GM03348 (cell line): ENCODE measurements at regions not wholly inside any gene's neighbourhood (a gene's known extent, or its start where the extent isn't known, plus 50 kb on each side); places are given as distances from the start of the nearest gene placed in this dataset.

Source experiments
- DNase-seq: peaks from one replicate; pipeline ENCODE4 v3.0.0; 2012; ENCODE audit warnings: low spot score

DNA sequence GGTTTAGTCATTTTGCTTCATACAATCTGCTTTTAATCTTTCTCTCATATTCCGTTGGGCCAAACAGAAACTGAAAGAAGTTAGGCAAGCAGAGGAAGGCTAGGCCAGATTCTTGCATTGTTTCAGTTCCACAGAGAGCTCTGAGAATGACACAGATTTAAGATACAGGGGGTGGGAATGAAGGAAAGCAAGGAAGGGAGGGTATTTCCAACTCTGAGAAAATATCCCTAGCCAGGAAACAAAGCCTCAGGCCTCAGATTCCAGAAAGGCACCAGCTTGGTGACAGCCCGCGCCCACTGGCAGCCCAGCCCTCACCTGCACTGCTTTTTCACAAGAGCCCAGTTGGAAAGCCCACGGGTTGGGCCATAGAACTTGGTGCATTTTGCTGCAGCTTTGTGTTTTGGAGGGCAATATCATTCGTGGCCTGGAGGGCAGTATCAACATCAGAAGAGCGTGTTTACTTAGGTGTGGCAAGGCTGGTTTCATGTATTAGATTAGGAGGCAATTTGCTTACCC lies 63.5 kb downstream of the ENC1 start:
- DNase-seq: peak; percentile 71

- peak; percentile 75 for DNase-seq
Measured at GRCh38 chr5:74575741-74576538, 64.6 kb downstream of the ENC1 start.

DNA sequence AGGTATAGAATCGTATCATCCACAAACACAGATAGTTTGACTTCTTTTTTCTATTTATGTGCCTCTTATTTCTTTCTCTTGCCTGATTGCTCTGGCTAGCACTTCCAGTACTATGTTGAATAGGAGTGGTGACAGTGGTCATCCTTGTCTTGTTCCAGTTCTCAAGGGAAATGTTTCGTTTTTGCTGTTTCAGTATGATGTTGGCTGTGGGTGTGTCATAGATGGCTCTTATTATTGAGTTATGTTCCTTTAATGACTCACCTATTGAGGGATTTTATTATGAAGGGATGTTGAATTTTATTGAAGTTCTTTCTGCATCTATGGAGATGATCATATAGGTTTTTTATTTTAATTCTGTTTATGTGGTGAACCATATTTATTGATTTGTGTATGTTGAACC lies 70.3 kb downstream of the ENC1 start:
- no peak for DNase-seq

DNA sequence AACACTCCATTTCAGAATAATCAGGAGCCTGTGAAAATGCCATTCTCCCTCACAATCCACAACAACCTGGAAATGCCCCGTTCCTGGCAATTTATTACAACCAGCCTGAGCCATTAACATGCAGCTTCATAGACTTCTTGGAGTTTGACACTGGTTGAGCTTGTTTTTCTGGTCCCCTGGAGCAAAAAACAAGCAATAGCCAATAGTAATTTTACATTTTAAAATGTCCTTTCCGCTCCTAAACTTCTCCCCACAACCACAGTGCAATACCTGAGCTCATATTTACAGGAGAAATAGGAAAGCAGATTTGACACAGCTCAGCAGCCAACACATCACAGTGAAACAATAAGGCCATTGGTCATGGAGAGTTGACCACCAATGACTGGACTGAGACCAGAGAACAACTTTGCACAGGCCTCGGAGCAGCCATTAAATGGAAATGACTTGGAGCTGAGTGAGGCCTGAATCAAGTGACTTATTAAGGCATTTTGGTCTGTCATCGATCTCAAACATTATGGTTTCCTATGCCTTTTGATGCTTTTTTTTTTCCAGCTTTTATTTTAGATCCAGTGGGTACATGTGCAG lies 73.0 kb downstream of the ENC1 start:
- no peak for DNase-seq

DNA sequence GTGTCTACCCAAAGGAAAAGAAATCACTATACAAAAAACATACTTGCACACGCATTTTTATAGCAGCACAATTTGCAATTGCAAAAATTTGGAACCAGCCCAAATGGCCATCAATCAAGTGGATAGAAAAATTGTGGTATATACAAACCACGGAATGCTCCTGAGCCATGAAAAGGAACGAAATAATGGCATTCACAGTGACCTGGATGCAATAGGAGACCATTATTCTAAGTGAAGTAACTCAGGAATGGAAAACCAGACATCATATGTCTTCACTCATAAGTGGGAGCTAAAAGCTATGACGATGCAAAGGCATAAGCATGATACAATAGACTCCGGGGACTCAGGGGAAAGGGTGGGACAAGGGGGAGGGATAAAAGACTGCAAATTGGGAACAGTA lies 78.4 kb downstream of the ENC1 start:
- DNase-seq: no peak

GRCh38 chr5:74560245-74560644 lies 80.3 kb downstream of the ENC1 start:
- no peak for DNase-seq

DNA sequence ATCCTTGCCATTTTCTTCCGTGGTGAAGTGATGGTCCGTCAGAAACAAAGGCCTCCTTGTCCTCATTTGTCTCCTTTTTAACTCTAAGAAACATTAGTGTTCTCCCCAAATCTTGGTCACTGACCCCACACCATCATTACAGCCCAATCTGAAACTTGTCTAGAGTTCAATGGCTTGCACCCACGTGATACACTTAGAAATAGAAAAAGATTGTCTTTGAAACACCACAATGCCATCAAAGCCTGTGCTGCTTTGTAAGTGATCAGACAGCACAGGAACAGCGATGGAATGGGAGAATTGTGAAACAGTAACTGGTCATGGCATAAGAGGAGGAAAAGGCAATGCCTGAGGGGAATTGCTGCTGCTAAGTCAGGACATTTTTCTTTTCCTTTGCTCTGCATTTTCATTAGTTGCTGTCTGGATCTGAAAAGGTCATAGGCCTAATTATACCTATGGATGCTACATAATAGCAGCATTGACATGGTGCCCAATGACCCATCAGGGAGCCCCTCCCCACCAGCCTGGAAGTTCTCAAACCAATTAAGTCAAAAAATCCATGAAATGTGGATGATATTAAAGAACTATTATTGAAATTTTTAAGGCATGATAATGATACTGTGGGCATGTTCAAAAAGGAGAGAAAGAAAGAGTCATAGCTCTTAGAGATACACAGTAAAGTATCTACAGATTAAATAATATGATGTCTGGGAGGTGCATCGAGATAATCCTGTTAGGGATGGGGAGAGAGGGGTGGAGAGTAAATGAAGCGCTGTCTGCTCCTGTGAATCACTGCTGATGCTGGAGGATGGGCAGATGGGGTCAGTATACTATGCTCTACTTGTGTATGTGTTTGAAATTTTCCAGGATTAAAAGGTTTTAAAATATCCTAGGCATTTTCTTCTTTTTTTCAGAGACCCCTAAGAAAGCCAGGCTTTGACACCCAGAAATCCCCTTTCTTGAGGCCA lies 83.6 kb downstream of the ENC1 start:
- peak; percentile 38 for DNase-seq

DNA sequence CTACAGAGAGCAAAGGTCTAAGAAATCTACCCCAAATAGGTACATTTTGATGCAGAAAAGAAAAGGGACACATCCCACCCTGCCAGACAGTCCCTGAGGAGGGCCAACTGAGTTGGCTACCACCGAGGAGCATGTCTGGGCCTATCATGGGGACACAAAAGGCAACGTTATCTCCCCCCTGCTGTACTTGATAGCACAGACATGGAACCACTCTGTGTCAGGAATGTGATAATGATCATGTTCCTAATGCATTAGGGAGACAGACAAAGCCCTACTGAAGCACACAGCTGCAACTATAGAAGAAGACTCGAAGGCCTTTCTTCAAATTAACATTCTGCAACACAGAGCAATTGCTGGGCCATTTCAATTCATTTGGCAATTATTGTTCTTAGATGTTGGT lies 84.5 kb downstream of the ENC1 start:
- no peak for DNase-seq

DNA sequence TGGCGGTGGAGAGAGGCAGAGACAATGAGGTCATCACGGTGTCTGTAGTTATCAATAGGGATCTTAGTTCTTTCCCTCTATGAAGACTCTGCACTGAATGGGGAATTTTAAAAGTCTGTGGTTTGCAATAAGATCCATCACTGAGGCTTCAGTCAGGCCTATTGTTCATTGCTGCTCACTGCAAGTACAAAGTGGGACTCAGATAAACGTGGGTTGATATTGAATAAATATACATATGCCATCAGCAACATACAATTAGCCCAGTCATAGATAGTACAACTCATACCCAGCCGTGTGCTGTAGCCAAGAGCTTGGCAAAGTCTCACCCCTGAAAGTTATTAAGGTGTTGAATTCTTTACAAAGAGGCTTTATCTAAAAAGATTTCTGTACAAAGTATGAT lies 88.4 kb downstream of the ENC1 start:
- DNase-seq: no peak

- no peak for DNase-seq
Measured at GRCh38 chr5:74550927-74551326, 89.6 kb downstream of the ENC1 start.

GRCh38 chr5:74549384-74549783 lies 91.1 kb downstream of the ENC1 start:
- DNase-seq: no peak

GRCh38 chr5:74546796-74547195 lies 93.7 kb downstream of the ENC1 start:
- DNase-seq: peak; percentile 37

DNA sequence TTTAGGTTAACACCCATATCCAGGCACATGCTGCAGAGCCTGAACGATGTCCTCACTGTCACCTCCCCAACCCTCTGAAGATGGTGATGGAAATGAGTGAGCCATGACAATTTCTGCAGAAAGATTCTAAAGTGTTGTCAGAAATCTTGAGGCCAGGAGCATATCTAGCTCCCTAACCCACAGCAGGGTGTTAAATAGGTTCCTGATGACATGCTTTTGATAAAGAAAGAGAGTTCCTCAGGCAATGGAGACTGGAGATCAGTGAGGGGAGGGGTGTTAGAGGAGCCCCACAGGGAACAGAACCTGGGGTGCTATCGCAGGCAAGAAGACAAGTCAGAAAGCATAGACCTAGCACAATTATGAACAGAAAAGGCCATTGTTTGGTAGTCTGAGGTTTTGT lies 95.7 kb downstream of the ENC1 start:
- DNase-seq: no peak

DNA sequence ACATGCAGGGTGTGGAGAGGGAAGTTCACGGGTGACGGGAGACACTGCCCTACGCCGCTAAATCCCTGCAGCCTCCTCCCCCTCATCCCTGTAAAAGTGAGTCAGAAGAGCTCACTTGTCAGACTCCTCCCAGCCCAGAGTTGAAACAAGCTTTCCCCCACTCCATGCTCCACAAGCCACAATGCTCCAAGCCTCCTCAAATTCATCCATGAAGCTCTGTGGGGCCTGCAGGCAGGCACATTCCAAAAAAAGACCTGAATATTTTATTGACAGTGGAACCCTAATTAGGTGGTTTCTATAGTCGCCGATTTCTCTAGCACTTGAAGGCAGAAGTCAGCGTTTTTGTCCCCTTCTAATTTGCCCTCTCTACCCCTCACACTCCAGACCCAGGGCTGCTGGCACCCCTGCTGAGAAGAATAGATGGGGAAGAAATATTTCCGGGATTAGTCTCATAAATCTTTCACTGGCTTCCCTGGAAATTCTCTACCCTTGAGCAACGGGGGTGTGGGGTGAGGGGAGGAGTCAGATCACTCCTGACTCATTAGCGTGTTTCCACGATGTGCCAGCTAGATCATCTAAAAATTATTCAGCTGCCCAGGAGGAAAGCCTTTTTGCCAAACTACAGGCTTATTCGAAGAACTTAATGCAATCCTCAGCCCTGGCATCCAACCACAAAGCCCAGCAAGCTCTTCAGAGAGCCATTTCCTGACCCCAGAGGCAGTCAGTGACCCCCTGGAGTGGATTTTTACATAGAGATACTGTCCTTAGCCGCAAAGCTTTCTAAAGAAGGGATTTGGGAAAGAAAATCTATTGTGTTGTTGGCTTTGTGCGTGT lies 97.1 kb downstream of the ENC1 start:
- peak; percentile 87 for DNase-seq

GRCh38 chr5:74542482-74542881 lies 98.0 kb downstream of the ENC1 start:
- peak; percentile 40 for DNase-seq

DNA sequence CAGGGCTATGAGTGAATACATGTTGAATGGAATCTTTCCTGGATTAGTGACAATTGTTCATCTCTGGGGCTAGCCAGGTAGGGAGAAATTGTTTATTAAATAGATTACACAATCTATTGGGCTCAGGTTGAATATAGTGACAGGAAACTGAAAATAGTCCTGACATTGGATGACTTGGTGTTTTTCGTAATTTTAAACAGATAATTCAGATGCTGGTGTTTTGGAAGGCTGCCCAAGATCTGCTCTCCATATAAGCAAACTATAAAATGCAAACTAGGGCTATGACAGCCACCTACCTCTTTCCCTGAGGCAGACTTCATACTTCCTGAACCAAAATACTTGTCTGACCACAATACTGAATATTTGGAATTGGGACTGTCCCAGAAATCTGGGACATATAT lies 99.1 kb downstream of the ENC1 start:
- DNase-seq: peak; percentile 34

DNA sequence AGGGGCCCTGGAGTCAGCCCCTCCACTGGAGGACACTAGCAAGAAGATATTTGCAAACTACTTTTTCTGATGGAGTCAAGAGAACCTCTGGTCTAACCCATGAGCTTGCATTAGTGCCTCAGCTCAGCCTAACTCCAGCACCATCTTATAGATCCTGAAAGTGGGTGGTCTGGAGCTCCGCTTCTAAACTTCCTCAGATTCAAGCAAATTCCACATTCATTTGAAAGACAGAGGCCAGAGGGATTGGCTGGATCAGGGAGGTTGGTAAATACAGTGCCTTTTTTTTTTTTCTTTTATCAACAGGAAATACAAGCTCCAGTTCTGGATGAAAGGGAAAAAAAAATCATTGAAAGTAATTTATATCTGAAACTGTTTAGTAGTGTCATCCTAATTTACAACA lies 99.9 kb downstream of the ENC1 start:
- DNase-seq: no peak

GRCh38 chr5:74539986-74540385 lies 100.5 kb downstream of the ENC1 start:
- no peak for DNase-seq

DNA sequence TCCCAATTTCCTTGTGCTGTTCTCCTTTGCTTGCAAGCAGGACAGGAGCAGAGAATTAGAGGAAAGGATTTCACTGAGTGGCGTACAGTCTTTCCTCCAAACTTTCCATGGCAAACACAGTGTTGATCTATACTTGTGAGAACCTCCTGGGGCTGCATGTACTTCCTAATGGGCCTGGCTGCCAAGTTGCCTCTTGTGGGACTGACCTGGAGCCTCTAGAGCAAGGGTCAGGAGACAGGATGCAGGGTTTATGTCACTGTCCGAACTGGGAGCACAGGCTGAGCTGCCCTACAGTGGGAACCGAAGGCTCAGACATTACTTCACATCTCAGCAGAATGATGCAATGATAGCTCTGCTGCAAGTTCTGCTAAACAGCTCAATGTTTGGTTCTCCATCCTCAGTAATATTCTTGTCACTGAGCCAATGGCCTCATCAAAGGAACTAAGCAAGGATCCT lies 102.3 kb downstream of the ENC1 start:
- DNase-seq: peak; percentile 73

DNA sequence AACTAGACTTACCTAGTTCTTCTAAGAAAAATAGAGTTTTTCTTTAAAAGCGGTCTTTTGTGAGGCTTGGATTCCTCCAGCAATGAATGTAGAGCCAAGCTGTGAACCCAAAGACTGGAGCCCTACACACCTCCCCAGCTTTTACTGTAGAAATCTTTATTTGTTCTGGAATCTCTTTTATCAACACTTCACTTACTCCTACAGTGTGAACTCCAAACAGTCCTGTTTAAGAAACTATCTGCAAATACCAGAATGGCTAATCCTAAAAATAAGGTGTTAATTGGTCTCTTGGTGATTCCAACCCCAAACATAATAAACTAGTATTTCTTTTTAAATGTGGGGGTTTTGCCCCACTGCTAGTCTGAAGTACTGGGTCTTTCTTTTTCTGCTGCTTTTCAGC lies 103.9 kb downstream of the ENC1 start:
- DNase-seq: no peak

DNA sequence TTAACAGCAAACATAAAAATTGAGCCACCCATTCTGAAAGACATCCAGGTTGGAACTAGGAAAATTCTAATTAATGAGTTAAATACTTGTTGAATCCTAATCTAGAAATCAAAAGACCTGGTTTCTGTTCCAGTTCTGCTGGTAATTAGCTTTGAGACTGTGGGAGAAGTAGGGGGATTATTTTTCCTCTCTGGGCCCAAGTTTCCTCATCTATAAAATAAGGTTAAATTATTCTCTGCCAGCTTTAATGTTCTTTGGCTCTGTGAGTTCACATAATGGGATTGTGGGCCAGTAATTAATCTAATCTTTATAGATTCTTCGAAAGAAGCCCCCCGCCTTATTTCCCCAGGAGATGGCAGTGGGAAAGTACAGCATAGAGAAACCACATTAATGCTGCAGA lies 104.6 kb downstream of the ENC1 start:
- DNase-seq: no peak
